NCI-H1436 (cell line): ENCODE measurements at regions not wholly inside any gene's neighbourhood (a gene's known extent, or its start where the extent isn't known, plus 50 kb on each side); places are given as distances from the start of the nearest gene placed in this dataset.
"Not testable (repeated sequence)": the region's sequence is repeated elsewhere in the genome, so short reads cannot be mapped to it uniquely, and the experiment has no call there.

Experiments used
- DNase-seq: peaks from one replicate; lab custom pipeline; 2025; lab: John Stamatoyannopoulos, UW

DNA sequence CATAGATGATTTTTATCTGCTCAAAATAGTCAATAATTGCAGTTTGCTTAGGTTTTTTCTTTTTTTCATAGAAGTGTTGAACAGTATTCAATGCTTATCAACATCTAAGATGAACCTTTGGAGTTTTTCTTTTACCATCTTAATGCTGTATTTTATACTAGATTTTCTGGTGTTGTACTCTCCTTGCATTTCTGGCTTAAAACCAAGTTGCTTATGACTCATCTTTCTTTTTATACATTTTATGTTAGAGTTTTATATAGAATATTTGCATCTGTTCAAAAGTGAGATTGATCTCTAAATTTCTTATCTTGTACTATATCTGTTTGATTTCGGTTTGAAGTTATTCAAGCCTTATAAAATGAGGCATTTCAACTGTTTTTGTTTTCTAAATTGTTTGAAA is 232.5 kb downstream of the RFPL4B start:
- DNase-seq = no peak

DNA sequence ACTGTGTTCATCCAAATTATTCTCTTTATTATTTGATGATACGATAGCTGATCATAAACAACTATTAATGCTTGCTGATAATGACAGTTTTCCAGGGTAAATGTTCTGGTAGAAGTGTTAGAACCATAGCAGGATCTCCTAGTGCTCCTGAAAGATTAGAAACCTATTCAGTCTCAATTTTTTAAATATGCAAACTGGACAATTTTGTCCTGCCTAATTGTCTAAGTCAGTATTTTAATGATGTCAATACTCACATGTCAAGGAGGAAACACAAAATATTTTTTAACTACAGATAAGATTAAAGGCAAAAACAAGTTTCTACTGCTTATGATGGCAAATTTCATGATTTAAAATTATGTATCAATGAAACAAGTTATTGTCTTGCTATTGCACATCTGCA is 233.9 kb downstream of the RFPL4B start:
- DNase-seq = no peak

- DNase-seq = no peak
Measured at GRCh38 chr6:112590326-112590725, 243.2 kb downstream of the RFPL4B start.

- DNase-seq = no peak
Measured at GRCh38 chr6:112591329-112591728, 244.2 kb downstream of the RFPL4B start.

DNA sequence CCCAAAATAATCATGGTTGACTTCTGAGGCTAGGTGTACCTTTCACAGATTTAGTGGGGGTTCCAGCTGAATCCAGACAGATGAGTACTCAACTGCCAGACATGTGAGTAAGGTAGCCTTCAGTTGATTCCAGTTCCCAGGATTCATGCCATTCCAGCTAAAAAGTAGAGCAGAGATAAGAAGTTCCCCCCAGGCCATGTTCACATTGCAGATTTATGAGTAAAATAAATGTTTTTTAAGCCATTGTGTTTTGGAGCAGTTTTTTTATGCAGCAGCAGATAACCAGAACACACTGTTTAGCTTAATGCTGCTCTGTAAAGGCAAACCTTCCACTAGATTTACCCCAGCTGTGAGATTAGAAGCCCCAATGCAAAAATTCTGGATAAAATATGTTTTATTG is 245.0 kb downstream of the RFPL4B start:
- no peak for DNase-seq

- DNase-seq = no peak
Measured at GRCh38 chr6:112594886-112595594, 247.9 kb downstream of the RFPL4B start.

- DNase-seq = no peak
Measured at GRCh38 chr6:112595841-112596240, 248.7 kb downstream of the RFPL4B start.

GRCh38 chr6:112597176-112597575 is 250.0 kb downstream of the RFPL4B start:
- no peak for DNase-seq

GRCh38 chr6:112600168-112600567 is 253.0 kb downstream of the RFPL4B start:
- no peak for DNase-seq

GRCh38 chr6:112603726-112604125 is 256.6 kb downstream of the RFPL4B start:
- DNase-seq = no peak

DNA sequence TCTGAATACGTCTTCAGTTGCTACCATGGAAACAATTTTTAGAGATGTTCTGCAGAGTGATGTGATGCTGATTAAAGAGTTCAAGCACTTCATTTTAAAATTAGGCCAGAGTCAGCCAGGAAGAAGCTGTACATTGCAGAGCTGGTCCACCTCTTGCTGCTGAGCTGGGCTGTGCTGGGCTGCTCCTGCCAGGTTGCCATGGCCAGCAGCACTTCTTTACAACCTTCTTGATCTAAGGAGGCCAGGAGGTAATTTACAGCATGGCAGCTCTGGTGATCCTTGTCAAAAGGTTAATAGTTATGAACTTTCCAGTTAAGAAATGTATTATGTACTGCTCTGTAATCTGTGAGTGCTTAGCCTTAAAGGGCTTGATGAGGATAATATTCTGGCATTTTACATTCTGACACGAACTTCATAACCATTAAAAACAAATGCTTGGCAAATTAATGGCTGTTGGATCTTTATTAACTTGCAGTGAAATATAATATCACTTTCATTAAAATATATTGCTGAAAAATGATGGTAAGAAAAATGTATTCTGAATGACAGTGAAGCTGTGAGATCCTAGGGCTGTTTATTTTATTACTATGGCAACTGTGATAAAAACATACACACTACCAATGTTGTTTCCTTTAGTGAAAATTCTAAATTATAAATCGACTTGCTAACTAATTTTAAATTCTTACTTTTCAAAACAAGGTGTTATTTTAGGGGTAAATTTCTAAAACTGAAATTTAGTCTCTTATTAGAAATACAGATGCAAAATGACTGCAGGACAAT is 259.7 kb downstream of the RFPL4B start:
- no peak for DNase-seq

GRCh38 chr6:112608925-112609324 is 261.8 kb downstream of the RFPL4B start:
- DNase-seq = not testable (repeated sequence)

GRCh38 chr6:112613410-112613809 is 266.3 kb downstream of the RFPL4B start:
- no peak for DNase-seq

DNA sequence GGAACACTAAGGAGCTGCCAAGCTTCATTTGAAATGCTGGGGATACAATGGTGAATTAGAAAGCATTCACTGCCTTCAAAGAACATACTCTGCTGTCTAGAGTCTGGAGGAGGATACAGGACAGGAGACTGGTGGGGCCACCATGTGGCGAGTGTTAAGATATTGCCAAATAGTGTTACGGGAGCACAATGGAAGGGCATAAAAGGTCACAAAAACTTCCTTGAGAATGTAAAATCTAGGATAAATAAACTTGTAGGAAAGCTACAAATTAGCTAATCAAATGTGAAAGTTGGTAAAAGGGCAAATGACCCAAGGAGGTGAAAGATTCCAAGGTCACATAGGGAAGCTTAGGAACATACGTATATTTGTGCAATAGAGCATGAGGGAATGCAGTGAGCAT is 271.7 kb downstream of the RFPL4B start:
- DNase-seq = no peak

- no peak for DNase-seq
Measured at GRCh38 chr6:112620812-112621569, 273.9 kb downstream of the RFPL4B start.

- no peak for DNase-seq
Measured at GRCh38 chr6:112622036-112622435, 274.9 kb downstream of the RFPL4B start.

DNA sequence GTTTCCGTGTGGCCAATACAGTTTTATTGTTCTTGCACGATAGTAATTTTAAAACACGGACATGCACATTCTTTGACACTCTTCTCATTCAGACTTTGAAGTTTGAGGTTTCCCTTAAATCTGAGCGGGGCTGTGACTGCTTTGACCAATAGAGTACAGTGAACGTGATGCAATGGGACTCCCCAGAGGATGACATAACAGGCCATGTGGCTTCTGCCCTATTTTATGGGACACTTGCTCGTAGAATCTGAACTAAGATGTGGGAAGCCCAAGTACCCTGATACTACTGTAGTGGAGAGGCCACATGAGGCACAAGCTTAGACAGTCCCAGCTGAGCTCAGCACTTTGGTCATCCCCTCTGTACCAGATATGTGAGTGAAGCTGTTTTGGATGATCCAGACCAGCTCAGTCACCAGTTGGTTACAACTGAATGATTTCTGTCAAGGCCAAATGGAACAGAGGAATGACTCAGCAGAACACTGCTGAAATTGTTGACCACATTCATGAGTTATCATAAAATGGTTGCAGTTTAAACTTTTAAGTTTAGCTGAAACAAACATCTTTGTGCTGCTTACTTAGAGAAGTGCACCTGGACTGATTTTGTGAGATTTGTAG is 279.4 kb downstream of the RFPL4B start:
- DNase-seq = no peak

GRCh38 chr6:112634376-112634775 is 287.2 kb downstream of the RFPL4B start:
- DNase-seq = no peak

GRCh38 chr6:112636650-112637262 is 289.6 kb downstream of the RFPL4B start:
- DNase-seq = no peak

GRCh38 chr6:112639391-112639831 is 292.3 kb downstream of the RFPL4B start:
- DNase-seq = no peak

- DNase-seq = no peak
Measured at GRCh38 chr6:112640891-112641290, 293.8 kb downstream of the RFPL4B start.

- no peak for DNase-seq
Measured at GRCh38 chr6:112649853-112650252, 302.7 kb downstream of the RFPL4B start.
